CD14-positive monocyte (primary cell): ENCODE measurements at regions not wholly inside any gene's neighbourhood (a gene's known extent, or its start where the extent isn't known, plus 50 kb on each side); places are given as distances from the start of the nearest gene placed in this dataset.

Experiments used
- DNase-seq, 3 donors: peaks; one replicate each; pipeline ENCODE4 v3.0.0-alpha.2; 2011 to 2022
- H2AFZ ChIP-seq: 2 replicates; pipeline ENCODE4 v1.6.0; 2012; ENCODE audit warnings: mild to moderate bottlenecking, low read depth, low read length, inconsistent platforms; ENCODE audit not compliant: insufficient read depth, poor library complexity, severe bottlenecking
- H3K27ac ChIP-seq, 2 donors: 1 replicate in 1 of 2; 2 replicates in 1 of 2; pipeline ENCODE4 v1.5.1; 2012 to 2013; ENCODE audit warnings: low read length in 2 of 2, control low read depth in 1 of 2, inconsistent platforms in 1 of 2, low read depth in 1 of 2, mild to moderate bottlenecking in 1 of 2
- H3K27me3 ChIP-seq, 2 donors: one replicate each; pipeline versions ENCODE4 v1.6.0 to v1.6.1; 2011 to 2013; ENCODE audit warnings: low read length in 2 of 2; ENCODE audit not compliant: control insufficient read depth in 2 of 2, insufficient read depth in 2 of 2
- H3K36me3 ChIP-seq, 2 donors: replicated peaks in 1 of 2; 1 replicate in 1 of 2; 2 replicates in 1 of 2; pipeline versions ENCODE4 v1.5.1 to v1.6.1; 2012 to 2013; ENCODE audit warnings: low read length in 2 of 2, control low read depth in 1 of 2, inconsistent platforms in 1 of 2, mild to moderate bottlenecking in 1 of 2; ENCODE audit not compliant: insufficient read depth in 2 of 2, control insufficient read depth in 1 of 2
- H3K4me1 ChIP-seq, 2 donors: 1 replicate in 1 of 2; 2 replicates in 1 of 2; pipeline versions ENCODE4 v1.5.1 to v1.6.1; 2012 to 2013; ENCODE audit warnings: low read length in 2 of 2, control low read depth in 1 of 2, inconsistent platforms in 1 of 2, mild to moderate bottlenecking in 1 of 2, moderate library complexity in 1 of 2; ENCODE audit not compliant: insufficient read depth in 2 of 2, control insufficient read depth in 1 of 2
- H3K4me2 ChIP-seq: replicated peaks from 2 replicates; pipeline ENCODE3; 2012; ENCODE audit warnings: low read length, moderate library complexity, mild to moderate bottlenecking; ENCODE audit not compliant: poor library complexity, severe bottlenecking; ENCODE audit errors: extremely low read depth
- H3K4me3 ChIP-seq, 3 experiments: fragments of 200-600 bp in 1 of 3; sonication (generic) in 1 of 3; replicated peaks in 1 of 3; 1 replicate in 2 of 3; 2 replicates in 1 of 3; pipeline ENCODE4 v1.5.1; 2011 to 2013; ENCODE audit warnings: low read length in 3 of 3, mild to moderate bottlenecking in 3 of 3, control low read depth in 2 of 3, low read depth in 2 of 3, inconsistent platforms in 1 of 3, moderate library complexity in 1 of 3
- H3K79me2 ChIP-seq: 2 replicates; pipeline ENCODE4 v1.6.0; 2012; ENCODE audit warnings: mild to moderate bottlenecking, control low read depth, inconsistent platforms, low read length, moderate library complexity; ENCODE audit not compliant: insufficient read depth
- H3K9ac ChIP-seq: 2 replicates; pipeline ENCODE4 v1.6.0; 2017; ENCODE audit warnings: low read length, mild to moderate bottlenecking; ENCODE audit not compliant: insufficient read depth, poor library complexity, severe bottlenecking
- H3K9me3 ChIP-seq, 2 donors: replicated peaks in 1 of 2; 1 replicate in 1 of 2; 2 replicates in 1 of 2; pipeline versions ENCODE4 v1.5.1 to v1.6.1; 2012 to 2013; ENCODE audit warnings: low read length in 2 of 2, control low read depth in 1 of 2; ENCODE audit not compliant: control insufficient read depth in 1 of 2, insufficient read depth in 1 of 2
- H4K20me1 ChIP-seq: 2 replicates; pipeline ENCODE4 v1.6.0; 2012; ENCODE audit warnings: mild to moderate bottlenecking, low read length, control low read depth, moderate library complexity; ENCODE audit not compliant: insufficient read depth
- H3K27ac Mint-ChIP-seq, 7 donors: one replicate each; pipeline ENCODE4 v1.8.0; 2020; ENCODE audit warnings: mild to moderate bottlenecking in 7 of 7, mixed read lengths in 7 of 7, moderate library complexity in 6 of 7, inconsistent platforms in 2 of 7
- H3K27me3 Mint-ChIP-seq, 3 donors: one replicate each; pipeline ENCODE4 v1.8.0; 2021 to 2022; ENCODE audit warnings: low read depth in 3 of 3, mild to moderate bottlenecking in 3 of 3, mixed read lengths in 3 of 3, moderate library complexity in 3 of 3, inconsistent platforms in 1 of 3
- H3K36me3 Mint-ChIP-seq, 2 donors: one replicate each; pipeline ENCODE4 v1.8.0; 2020; ENCODE audit warnings: mixed read lengths in 2 of 2, inconsistent platforms in 1 of 2, mild to moderate bottlenecking in 1 of 2
- H3K4me1 Mint-ChIP-seq: one replicate; pipeline ENCODE4 v1.8.0; 2020; ENCODE audit warnings: mild to moderate bottlenecking, mixed read lengths
- H3K4me3 Mint-ChIP-seq, 2 donors: one replicate each; pipeline ENCODE4 v1.8.0; 2020; ENCODE audit warnings: mild to moderate bottlenecking in 2 of 2, mixed read lengths in 2 of 2, moderate library complexity in 1 of 2
- H3K9me3 Mint-ChIP-seq, 7 donors: one replicate each; pipeline ENCODE4 v1.8.0; 2020 to 2022; ENCODE audit warnings: mixed read lengths in 7 of 7, mild to moderate bottlenecking in 6 of 7, moderate library complexity in 6 of 7, inconsistent platforms in 2 of 7
- WGBS: methylation state at CpG from one replicate; pipeline ENCODE4 v1.1.5; 2013; ENCODE audit warnings: missing lambda C conversion rate; ENCODE audit not compliant: insufficient coverage; 5-methylcytosine and 5-hydroxymethylcytosine counted together
- intact Hi-C, 2 donors: fragments of 100-400 bp; cut with micrococcal nuclease; formaldehyde crosslinking; loops; one replicate each; pipeline versions ENCODE4 v1.15.0 to v1.15.1; 2023
- TF ChIP-seq, protein P1 (sequence below): fragments of 200-600 bp; IDR thresholded peaks from one replicate; pipeline ENCODE4 v1.8.0; 2022; ENCODE audit warnings: antibody characterized with exemption, mild to moderate bottlenecking

GRCh38 chr13:85312071-85312470, 487.1 kb downstream of the SLITRK6 start:
- Histone ChIP-seq H3K36me3 (no peaks in the 10 kb centered on the region), H4K20me1 (no peaks in the 10 kb centered on the region), H3K27me3 (no peaks in the 10 kb centered on the region), H3K9ac (no peak overlapping the region), H3K4me1 (no peaks in the 10 kb centered on the region), H2AFZ (no peak overlapping the region), H3K4me2 (no peak overlapping the region), H3K4me3 (no peak overlapping the region), H3K9me3 (peaks cover 0 to 7% of the 10 kb centered on the region in 2 donors), H3K27ac (no peak overlapping the region), H3K79me2 (no peaks in the 10 kb centered on the region)
- no peaks in the 10 kb centered on the region for H3K27me3 Mint-ChIP-seq
- no peak for DNase-seq
- no CpG with 5 or more reads among the region's 4 CpGs for WGBS
- TF ChIP-seq, protein P1, sequence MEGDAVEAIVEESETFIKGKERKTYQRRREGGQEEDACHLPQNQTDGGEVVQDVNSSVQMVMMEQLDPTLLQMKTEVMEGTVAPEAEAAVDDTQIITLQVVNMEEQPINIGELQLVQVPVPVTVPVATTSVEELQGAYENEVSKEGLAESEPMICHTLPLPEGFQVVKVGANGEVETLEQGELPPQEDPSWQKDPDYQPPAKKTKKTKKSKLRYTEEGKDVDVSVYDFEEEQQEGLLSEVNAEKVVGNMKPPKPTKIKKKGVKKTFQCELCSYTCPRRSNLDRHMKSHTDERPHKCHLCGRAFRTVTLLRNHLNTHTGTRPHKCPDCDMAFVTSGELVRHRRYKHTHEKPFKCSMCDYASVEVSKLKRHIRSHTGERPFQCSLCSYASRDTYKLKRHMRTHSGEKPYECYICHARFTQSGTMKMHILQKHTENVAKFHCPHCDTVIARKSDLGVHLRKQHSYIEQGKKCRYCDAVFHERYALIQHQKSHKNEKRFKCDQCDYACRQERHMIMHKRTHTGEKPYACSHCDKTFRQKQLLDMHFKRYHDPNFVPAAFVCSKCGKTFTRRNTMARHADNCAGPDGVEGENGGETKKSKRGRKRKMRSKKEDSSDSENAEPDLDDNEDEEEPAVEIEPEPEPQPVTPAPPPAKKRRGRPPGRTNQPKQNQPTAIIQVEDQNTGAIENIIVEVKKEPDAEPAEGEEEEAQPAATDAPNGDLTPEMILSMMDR, result no peak
- intact Hi-C loops, result no loop called here
- H3K4me3 Mint-ChIP-seq, result no peak overlapping the region
- H3K36me3 Mint-ChIP-seq, result no peaks in the 10 kb centered on the region
- peaks cover 0 to under 1% (median 0%) of the 10 kb centered on the region in 7 donors for H3K9me3 Mint-ChIP-seq
- no peaks in the 10 kb centered on the region for H3K4me1 Mint-ChIP-seq
- H3K27ac Mint-ChIP-seq, result no peak overlapping the region

DNA sequence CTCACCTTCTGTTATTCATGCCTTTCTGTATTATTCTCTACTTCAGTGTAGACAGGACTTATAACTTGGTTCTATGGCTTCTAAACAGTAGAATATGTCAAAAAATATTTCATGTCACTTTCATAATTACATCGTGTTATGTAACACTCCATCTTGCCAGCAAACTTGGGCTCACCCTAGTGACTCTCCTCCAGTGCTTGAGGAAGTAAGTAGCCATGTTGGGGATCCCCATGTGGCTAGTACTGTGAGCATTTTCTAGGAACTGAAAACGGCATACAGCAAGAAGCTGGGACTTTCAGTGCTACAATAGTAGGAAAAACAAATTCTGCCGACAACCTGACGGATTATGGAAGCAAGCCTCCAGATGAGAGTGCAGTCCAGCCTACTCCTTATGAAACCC, 495.6 kb downstream of the SLITRK6 start:
- no peaks in the 10 kb centered on the region for H3K36me3 ChIP-seq
- Mint-ChIP-seq H3K27me3 (peaks cover 0 to 2% (median 0%) of the 10 kb centered on the region in 3 donors), H3K36me3 (no peaks in the 10 kb centered on the region), H3K27ac (peak overlapping the region in 1 of 7 donors; percentile 37), H3K4me3 (no peak overlapping the region), H3K4me1 (no peaks in the 10 kb centered on the region), H3K9me3 (peaks cover 0 to 5% (median 0%) of the 10 kb centered on the region in 7 donors)
- H3K4me1 ChIP-seq, result no peaks in the 10 kb centered on the region
- no peak overlapping the region for H3K27ac ChIP-seq
- H3K4me2 ChIP-seq, result no peak overlapping the region
- intact Hi-C loops, result no loop called here
- no peak overlapping the region for H2AFZ ChIP-seq
- no peaks in the 10 kb centered on the region for H4K20me1 ChIP-seq
- H3K4me3 ChIP-seq, result no peak overlapping the region
- no peak for DNase-seq
- TF ChIP-seq, protein P1, result no peak
- no peak overlapping the region for H3K9ac ChIP-seq
- H3K79me2 ChIP-seq, result no peaks in the 10 kb centered on the region
- no CpG with 5 or more reads among the region's 4 CpGs for WGBS
- peaks cover 3 to 7% of the 10 kb centered on the region in 2 donors for H3K9me3 ChIP-seq
- no peaks in the 10 kb centered on the region for H3K27me3 ChIP-seq
